Suprapubic skin (tissue), 4 donors: ENCODE measurements at regions not wholly inside any gene's neighbourhood (a gene's known extent, or its start where the extent isn't known, plus 50 kb on each side); places are given as distances from the start of the nearest gene placed in this dataset.

Source experiments
- DNase-seq, 2 donors: peaks; one replicate each; pipeline ENCODE4 v3.0.0-alpha.2; 2019; ENCODE audit warnings: low spot score in 2 of 2
- H3K27ac ChIP-seq: fragments of 200-600 bp; sonication (generic); one replicate; pipeline ENCODE4 v1.5.1; 2019
- H3K27me3 ChIP-seq: fragments of 200-600 bp; sonication (generic); one replicate; pipeline ENCODE4 v1.5.1; 2019
- H3K36me3 ChIP-seq: fragments of 200-600 bp; sonication (generic); one replicate; pipeline ENCODE4 v1.5.1; 2019
- H3K4me1 ChIP-seq: fragments of 200-600 bp; sonication (generic); one replicate; pipeline ENCODE4 v1.5.1; 2019
- H3K4me3 ChIP-seq: fragments of 200-600 bp; sonication (generic); one replicate; pipeline ENCODE4 v1.5.1; 2019; ENCODE audit warnings: mild to moderate bottlenecking
- H3K9me3 ChIP-seq: fragments of 200-600 bp; sonication (generic); one replicate; pipeline ENCODE4 v1.5.1; 2019
- EP300 ChIP-seq: sonication (generic); formaldehyde crosslinking; IDR thresholded peaks from one replicate; pipeline ENCODE4 v1.6.1; 2017; ENCODE audit warnings: antibody characterized with exemption
- POLR2A ChIP-seq, 2 donors: fragments of 450-650 bp; IDR thresholded peaks; one replicate each; pipeline ENCODE4 v1.6.1; 2017; ENCODE audit warnings: antibody characterized with exemption in 2 of 2, mild to moderate bottlenecking in 2 of 2, moderate library complexity in 2 of 2
- POLR2AphosphoS5 ChIP-seq, 3 donors: sonication (generic); formaldehyde crosslinking; IDR thresholded peaks; one replicate each; pipeline ENCODE4 v1.6.1; 2017; ENCODE audit warnings: antibody characterized with exemption in 3 of 3
- WGBS: methylation state at CpG from one replicate; pipeline ENCODE4 v1.1.5; 2018; 5-methylcytosine and 5-hydroxymethylcytosine counted together
- TF ChIP-seq, protein P1 (sequence below), 2 donors: fragments of 200-600 bp in 1 of 2; fragments of 450-650 bp in 1 of 2; sonication (generic) in 1 of 2; IDR thresholded peaks; one replicate each; pipeline ENCODE4 v1.5.1; 2016 to 2019; ENCODE audit warnings: antibody characterized with exemption in 2 of 2, mild to moderate bottlenecking in 1 of 2, moderate library complexity in 1 of 2

DNA sequence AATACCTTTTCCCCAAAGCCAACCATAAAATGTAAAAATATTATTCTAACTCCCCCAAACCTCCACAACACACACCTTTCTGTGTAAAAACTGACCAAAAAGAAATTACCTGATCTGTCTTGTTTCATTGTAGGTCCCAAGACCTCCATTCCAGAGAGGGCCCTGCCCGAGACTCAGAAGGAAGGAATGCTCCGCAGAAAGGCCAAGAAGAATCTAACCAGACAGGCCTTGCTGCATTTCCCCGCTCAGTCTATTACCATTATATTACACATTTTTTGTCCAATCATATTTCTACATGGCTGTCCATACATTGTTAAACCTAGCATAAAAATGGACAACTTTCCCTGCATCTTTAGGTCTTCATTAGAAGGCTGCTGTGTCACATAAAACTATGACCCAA, 237.5 kb upstream of the UBASH3B start:
- no peak for DNase-seq
- Histone ChIP-seq H3K9me3 (peaks cover 5% of the 10 kb centered on the region), H3K27ac (no peak overlapping the region), H3K4me1 (no peaks in the 10 kb centered on the region), H3K4me3 (no peak overlapping the region), H3K36me3 (no peaks in the 10 kb centered on the region), H3K27me3 (no peaks in the 10 kb centered on the region)
- WGBS = 99% methylated on average over 3 of the region's 3 CpGs
- TF ChIP-seq EP300 (no peak), POLR2A (IDR thresholded peaks at IDR 0.05) (no peak), POLR2AphosphoS5 (IDR thresholded peaks at IDR 0.05) (no peak)
- TF ChIP-seq, protein P1, sequence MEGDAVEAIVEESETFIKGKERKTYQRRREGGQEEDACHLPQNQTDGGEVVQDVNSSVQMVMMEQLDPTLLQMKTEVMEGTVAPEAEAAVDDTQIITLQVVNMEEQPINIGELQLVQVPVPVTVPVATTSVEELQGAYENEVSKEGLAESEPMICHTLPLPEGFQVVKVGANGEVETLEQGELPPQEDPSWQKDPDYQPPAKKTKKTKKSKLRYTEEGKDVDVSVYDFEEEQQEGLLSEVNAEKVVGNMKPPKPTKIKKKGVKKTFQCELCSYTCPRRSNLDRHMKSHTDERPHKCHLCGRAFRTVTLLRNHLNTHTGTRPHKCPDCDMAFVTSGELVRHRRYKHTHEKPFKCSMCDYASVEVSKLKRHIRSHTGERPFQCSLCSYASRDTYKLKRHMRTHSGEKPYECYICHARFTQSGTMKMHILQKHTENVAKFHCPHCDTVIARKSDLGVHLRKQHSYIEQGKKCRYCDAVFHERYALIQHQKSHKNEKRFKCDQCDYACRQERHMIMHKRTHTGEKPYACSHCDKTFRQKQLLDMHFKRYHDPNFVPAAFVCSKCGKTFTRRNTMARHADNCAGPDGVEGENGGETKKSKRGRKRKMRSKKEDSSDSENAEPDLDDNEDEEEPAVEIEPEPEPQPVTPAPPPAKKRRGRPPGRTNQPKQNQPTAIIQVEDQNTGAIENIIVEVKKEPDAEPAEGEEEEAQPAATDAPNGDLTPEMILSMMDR (IDR thresholded peaks at IDR 0.05) = no peak

GRCh38 chr11:122414406-122415018, 241.0 kb upstream of the UBASH3B start:
- Histone ChIP-seq H3K36me3 (no peaks in the 10 kb centered on the region), H3K4me3 (no peak overlapping the region), H3K9me3 (peaks cover 5% of the 10 kb centered on the region), H3K27ac (no peak overlapping the region), H3K4me1 (no peaks in the 10 kb centered on the region), H3K27me3 (no peaks in the 10 kb centered on the region)
- WGBS = 100% methylated on average over 2 of the region's 2 CpGs
- DNase-seq = no peak
- TF ChIP-seq POLR2AphosphoS5 (IDR thresholded peaks at IDR 0.05) = no peak
- TF ChIP-seq POLR2A (IDR thresholded peaks at IDR 0.05) = no peak
- no peak for TF ChIP-seq EP300

DNA sequence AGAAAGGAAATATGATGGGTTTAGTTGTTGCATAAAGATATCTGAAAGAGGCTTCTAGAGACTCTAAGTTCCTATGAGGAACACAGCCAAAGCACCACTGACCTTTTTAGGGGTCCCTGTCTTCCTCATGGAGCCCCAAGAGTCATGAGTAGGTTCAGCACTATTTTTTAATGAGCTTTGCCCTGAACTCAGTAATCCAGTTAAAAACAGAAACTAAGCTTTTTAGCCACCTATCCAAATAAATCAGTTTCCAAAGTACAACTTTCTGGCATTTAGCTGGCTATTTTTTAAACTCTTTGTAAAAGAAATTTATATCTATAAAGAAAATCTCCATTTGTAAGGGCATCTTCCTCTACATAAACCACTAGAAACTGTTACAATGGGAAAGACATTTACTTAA, 241.8 kb upstream of the UBASH3B start:
- no peaks in the 10 kb centered on the region for H3K27me3 ChIP-seq
- no peaks in the 10 kb centered on the region for H3K4me1 ChIP-seq
- H3K36me3 ChIP-seq = no peaks in the 10 kb centered on the region
- TF ChIP-seq POLR2AphosphoS5 (IDR thresholded peaks at IDR 0.05) = no peak
- TF ChIP-seq POLR2A (IDR thresholded peaks at IDR 0.05) = no peak
- no peak for TF ChIP-seq EP300
- TF ChIP-seq, protein P1 (IDR thresholded peaks at IDR 0.05) = no peak
- H3K4me3 ChIP-seq = no peak overlapping the region
- H3K9me3 ChIP-seq = peaks cover 5% of the 10 kb centered on the region
- DNase-seq = no peak
- no peak overlapping the region for H3K27ac ChIP-seq

- WGBS = 54% methylated on average over 1 of the region's 1 CpG
- DNase-seq = no peak
- peaks cover 5% of the 10 kb centered on the region for H3K9me3 ChIP-seq
- no peaks in the 10 kb centered on the region for H3K4me1 ChIP-seq
- H3K36me3 ChIP-seq = no peaks in the 10 kb centered on the region
- TF ChIP-seq, protein P1 (IDR thresholded peaks at IDR 0.05) = no peak
- TF ChIP-seq EP300 (no peak), POLR2A (IDR thresholded peaks at IDR 0.05) (no peak), POLR2AphosphoS5 (IDR thresholded peaks at IDR 0.05) (no peak)
- no peak overlapping the region for H3K27ac ChIP-seq
- no peak overlapping the region for H3K4me3 ChIP-seq
- no peaks in the 10 kb centered on the region for H3K27me3 ChIP-seq
These were observed 242.9 kb upstream of the UBASH3B start for GRCh38 chr11:122412581-122412980.

GRCh38 chr11:122406466-122406865, 249.1 kb upstream of the UBASH3B start:
- WGBS = 63% methylated on average over 4 of the region's 4 CpGs
- DNase-seq = no peak
- H3K27ac ChIP-seq = no peak overlapping the region
- no peaks in the 10 kb centered on the region for H3K27me3 ChIP-seq
- H3K36me3 ChIP-seq = no peaks in the 10 kb centered on the region
- no peaks in the 10 kb centered on the region for H3K9me3 ChIP-seq
- no peak overlapping the region for H3K4me3 ChIP-seq
- TF ChIP-seq POLR2A (IDR thresholded peaks at IDR 0.05) (no peak), POLR2AphosphoS5 (IDR thresholded peaks at IDR 0.05) (no peak), EP300 (no peak)
- TF ChIP-seq, protein P1 (IDR thresholded peaks at IDR 0.05) = no peak
- no peaks in the 10 kb centered on the region for H3K4me1 ChIP-seq
